ENCODE measurements at regions not wholly inside any gene's neighbourhood (a gene's known extent, or its start where the extent isn't known, plus 50 kb on each side); places are given as distances from the start of the nearest gene placed in this dataset.

- ATAC-seq: no peak
These were observed 91.6 kb upstream of the LNX1 start for GRCh38 chr4:53682908-53683307.

GRCh38 chr4:53682196-53682595, 90.9 kb upstream of the LNX1 start:
- no peak for ATAC-seq

- ATAC-seq: no peak
These were observed 89.3 kb upstream of the LNX1 start for GRCh38 chr4:53680598-53680997.

GRCh38 chr4:53680168-53680567, 88.9 kb upstream of the LNX1 start:
- ATAC-seq: no peak

- no peak for ATAC-seq
These were observed 85.2 kb upstream of the LNX1 start for GRCh38 chr4:53676402-53676871.

- no peak for ATAC-seq
These were observed 83.6 kb upstream of the LNX1 start for GRCh38 chr4:53674903-53675302.

- no peak for ATAC-seq
These were observed 81.6 kb upstream of the LNX1 start for GRCh38 chr4:53672873-53673272.

- no peak for ATAC-seq
These were observed 80.5 kb upstream of the LNX1 start for GRCh38 chr4:53671757-53672156.

GRCh38 chr4:53659737-53660136, 68.5 kb upstream of the LNX1 start:
- no peak for ATAC-seq

GRCh38 chr4:53659112-53659511, 67.8 kb upstream of the LNX1 start:
- no peak for ATAC-seq

GRCh38 chr4:53658029-53658428, 66.7 kb upstream of the LNX1 start:
- ATAC-seq: no peak

- no peak for ATAC-seq
These were observed 65.2 kb upstream of the LNX1 start for GRCh38 chr4:53656421-53656981.

- ATAC-seq: peak; percentile 86
These were observed 63.0 kb upstream of the LNX1 start for GRCh38 chr4:53654300-53654758.

GRCh38 chr4:53653484-53654053, 62.3 kb upstream of the LNX1 start:
- peak; percentile 57 for ATAC-seq

- peak; percentile 62 for ATAC-seq
These were observed 60.0 kb upstream of the LNX1 start for GRCh38 chr4:53651156-53651735.

- ATAC-seq: no peak
These were observed 58.1 kb upstream of the LNX1 start for GRCh38 chr4:53649357-53649756.

GRCh38 chr4:53647547-53647946, 56.3 kb upstream of the LNX1 start:
- ATAC-seq: no peak

GRCh38 chr4:53646795-53647194, 55.5 kb upstream of the LNX1 start:
- ATAC-seq: no peak

GRCh38 chr4:53645108-53645507, 53.8 kb upstream of the LNX1 start:
- no peak for ATAC-seq

GRCh38 chr4:53644607-53645006, 53.3 kb upstream of the LNX1 start:
- peak; percentile 97 for ATAC-seq
